Endothelial cell (in vitro differentiated cells): ENCODE measurements at regions not wholly inside any gene's neighbourhood (a gene's known extent, or its start where the extent isn't known, plus 50 kb on each side); places are given as distances from the start of the nearest gene placed in this dataset.

Source experiments
- DNase-seq: peaks from one replicate; pipeline ENCODE4 v3.0.0; 2021; ENCODE audit warnings: low spot score
- H3K27ac Mint-ChIP-seq: one replicate; pipeline ENCODE4 v1.8.0; 2021; ENCODE audit warnings: mixed read lengths, inconsistent platforms; ENCODE audit not compliant: unreplicated experiment
- H3K27me3 Mint-ChIP-seq: one replicate; pipeline ENCODE4 v1.8.0; 2021; ENCODE audit warnings: mild to moderate bottlenecking, moderate library complexity, mixed read lengths, inconsistent platforms; ENCODE audit not compliant: unreplicated experiment
- H3K36me3 Mint-ChIP-seq: one replicate; pipeline ENCODE4 v1.8.0; 2021; ENCODE audit warnings: mild to moderate bottlenecking, low read depth, mixed read lengths, inconsistent platforms; ENCODE audit not compliant: unreplicated experiment
- H3K4me1 Mint-ChIP-seq: one replicate; pipeline ENCODE4 v1.8.0; 2021; ENCODE audit warnings: mild to moderate bottlenecking, mixed read lengths, inconsistent platforms; ENCODE audit not compliant: unreplicated experiment
- H3K4me3 Mint-ChIP-seq: one replicate; pipeline ENCODE4 v1.8.0; 2021; ENCODE audit warnings: mild to moderate bottlenecking, mixed read lengths, inconsistent platforms; ENCODE audit not compliant: unreplicated experiment
- H3K9me3 Mint-ChIP-seq: one replicate; pipeline ENCODE4 v1.8.0; 2021; ENCODE audit warnings: mixed read lengths, inconsistent platforms; ENCODE audit not compliant: unreplicated experiment
- TF ChIP-seq, protein P1 (sequence below): fragments of 200-600 bp; sonication (generic); IDR thresholded peaks from one replicate; pipeline ENCODE4 v1.5.0; 2021; ENCODE audit warnings: antibody characterized with exemption; ENCODE audit not compliant: unreplicated experiment

GRCh38 chr2:236795169-236795860 is 225.7 kb downstream of the ACKR3 start:
- Mint-ChIP-seq H3K4me1 (no peaks in the 10 kb centered on the region), H3K27ac (no peak overlapping the region), H3K27me3 (no peaks in the 10 kb centered on the region), H3K36me3 (no peaks in the 10 kb centered on the region), H3K9me3 (no peaks in the 10 kb centered on the region), H3K4me3 (no peak overlapping the region)
- TF ChIP-seq, protein P1, sequence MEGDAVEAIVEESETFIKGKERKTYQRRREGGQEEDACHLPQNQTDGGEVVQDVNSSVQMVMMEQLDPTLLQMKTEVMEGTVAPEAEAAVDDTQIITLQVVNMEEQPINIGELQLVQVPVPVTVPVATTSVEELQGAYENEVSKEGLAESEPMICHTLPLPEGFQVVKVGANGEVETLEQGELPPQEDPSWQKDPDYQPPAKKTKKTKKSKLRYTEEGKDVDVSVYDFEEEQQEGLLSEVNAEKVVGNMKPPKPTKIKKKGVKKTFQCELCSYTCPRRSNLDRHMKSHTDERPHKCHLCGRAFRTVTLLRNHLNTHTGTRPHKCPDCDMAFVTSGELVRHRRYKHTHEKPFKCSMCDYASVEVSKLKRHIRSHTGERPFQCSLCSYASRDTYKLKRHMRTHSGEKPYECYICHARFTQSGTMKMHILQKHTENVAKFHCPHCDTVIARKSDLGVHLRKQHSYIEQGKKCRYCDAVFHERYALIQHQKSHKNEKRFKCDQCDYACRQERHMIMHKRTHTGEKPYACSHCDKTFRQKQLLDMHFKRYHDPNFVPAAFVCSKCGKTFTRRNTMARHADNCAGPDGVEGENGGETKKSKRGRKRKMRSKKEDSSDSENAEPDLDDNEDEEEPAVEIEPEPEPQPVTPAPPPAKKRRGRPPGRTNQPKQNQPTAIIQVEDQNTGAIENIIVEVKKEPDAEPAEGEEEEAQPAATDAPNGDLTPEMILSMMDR, result no peak
- no peak for DNase-seq

DNA sequence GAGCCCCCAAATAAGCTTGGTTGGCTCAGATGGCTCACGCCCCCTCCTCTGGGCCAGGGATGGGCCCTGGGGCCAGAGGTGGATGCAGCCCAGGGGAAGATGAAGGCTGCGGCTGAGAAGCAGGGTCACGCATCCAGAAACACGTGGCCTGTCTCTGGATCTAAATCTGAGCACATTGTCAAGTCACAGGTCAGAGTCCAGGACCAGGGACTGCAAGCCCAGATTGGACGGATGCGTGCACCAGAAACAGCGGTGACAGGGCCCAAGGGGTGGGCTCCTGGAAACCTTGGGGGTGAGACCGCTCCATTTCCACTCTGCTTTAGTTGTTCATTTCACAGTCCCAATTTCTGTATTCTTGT is 226.2 kb downstream of the ACKR3 start:
- Mint-ChIP-seq H3K36me3 (no peaks in the 10 kb centered on the region), H3K4me1 (no peaks in the 10 kb centered on the region), H3K27me3 (no peaks in the 10 kb centered on the region), H3K27ac (no peak overlapping the region), H3K9me3 (no peaks in the 10 kb centered on the region), H3K4me3 (no peak overlapping the region)
- no peak for DNase-seq
- TF ChIP-seq, protein P1, result no peak

DNA sequence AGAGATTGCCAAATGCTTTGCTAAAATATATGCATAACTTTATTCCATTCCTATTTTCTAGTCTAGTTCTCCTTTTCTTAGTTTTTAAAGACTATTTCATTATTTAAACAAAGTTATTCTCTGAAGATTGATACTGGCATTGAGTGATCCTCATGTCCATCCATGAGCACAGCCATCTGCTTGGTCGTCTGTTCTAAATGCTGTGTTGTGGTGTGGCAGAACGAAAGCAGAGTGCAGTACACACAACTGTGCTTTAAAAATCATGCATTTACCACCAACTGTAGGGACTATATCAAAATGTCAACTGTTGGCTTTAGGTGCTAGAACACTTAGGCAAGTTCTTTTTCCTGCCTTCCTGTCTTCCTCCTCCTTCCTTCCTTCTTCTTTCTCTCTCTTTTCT is 226.6 kb downstream of the ACKR3 start:
- H3K27ac Mint-ChIP-seq, result no peak overlapping the region
- H3K9me3 Mint-ChIP-seq, result no peaks in the 10 kb centered on the region
- H3K4me3 Mint-ChIP-seq, result no peak overlapping the region
- TF ChIP-seq, protein P1, result no peak
- no peaks in the 10 kb centered on the region for H3K4me1 Mint-ChIP-seq
- no peaks in the 10 kb centered on the region for H3K27me3 Mint-ChIP-seq
- DNase-seq, result no peak
- H3K36me3 Mint-ChIP-seq, result no peaks in the 10 kb centered on the region

GRCh38 chr2:236797411-236797810 is 227.8 kb downstream of the ACKR3 start:
- TF ChIP-seq, protein P1, result no peak
- Mint-ChIP-seq H3K36me3 (no peaks in the 10 kb centered on the region), H3K9me3 (no peaks in the 10 kb centered on the region), H3K4me3 (no peak overlapping the region), H3K4me1 (no peaks in the 10 kb centered on the region), H3K27ac (no peak overlapping the region), H3K27me3 (no peaks in the 10 kb centered on the region)
- DNase-seq, result no peak

GRCh38 chr2:236798491-236798890 is 228.9 kb downstream of the ACKR3 start:
- no peaks in the 10 kb centered on the region for H3K9me3 Mint-ChIP-seq
- no peak for DNase-seq
- no peaks in the 10 kb centered on the region for H3K4me1 Mint-ChIP-seq
- H3K4me3 Mint-ChIP-seq, result no peak overlapping the region
- no peaks in the 10 kb centered on the region for H3K27me3 Mint-ChIP-seq
- TF ChIP-seq, protein P1, result no peak
- no peaks in the 10 kb centered on the region for H3K36me3 Mint-ChIP-seq
- H3K27ac Mint-ChIP-seq, result no peak overlapping the region
